ENCODE measurements at regions not wholly inside any gene's neighbourhood (a gene's known extent, or its start where the extent isn't known, plus 50 kb on each side); places are given as distances from the start of the nearest gene placed in this dataset.

DNA sequence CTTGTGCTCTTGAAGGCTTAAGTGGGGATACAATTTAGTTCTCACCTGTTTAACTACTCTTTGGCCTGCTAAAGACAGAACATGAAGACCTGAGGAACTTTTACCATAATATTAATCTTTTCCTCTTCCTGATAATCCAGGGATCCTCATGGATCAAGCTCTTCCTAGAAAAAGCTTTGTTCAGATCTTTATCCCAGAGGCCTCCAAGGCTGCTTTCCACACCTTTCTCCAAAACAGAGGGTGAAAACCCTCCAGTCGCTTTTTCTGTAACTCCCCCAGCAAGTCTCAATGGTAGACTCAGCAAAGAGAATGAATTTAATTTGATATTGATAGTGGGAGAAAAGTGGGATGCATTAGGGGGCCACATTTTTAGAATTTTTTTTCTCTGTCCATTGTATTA, 203.6 kb downstream of the CGGBP1 start (continued):
- TF ChIP-seq, protein P1, sequence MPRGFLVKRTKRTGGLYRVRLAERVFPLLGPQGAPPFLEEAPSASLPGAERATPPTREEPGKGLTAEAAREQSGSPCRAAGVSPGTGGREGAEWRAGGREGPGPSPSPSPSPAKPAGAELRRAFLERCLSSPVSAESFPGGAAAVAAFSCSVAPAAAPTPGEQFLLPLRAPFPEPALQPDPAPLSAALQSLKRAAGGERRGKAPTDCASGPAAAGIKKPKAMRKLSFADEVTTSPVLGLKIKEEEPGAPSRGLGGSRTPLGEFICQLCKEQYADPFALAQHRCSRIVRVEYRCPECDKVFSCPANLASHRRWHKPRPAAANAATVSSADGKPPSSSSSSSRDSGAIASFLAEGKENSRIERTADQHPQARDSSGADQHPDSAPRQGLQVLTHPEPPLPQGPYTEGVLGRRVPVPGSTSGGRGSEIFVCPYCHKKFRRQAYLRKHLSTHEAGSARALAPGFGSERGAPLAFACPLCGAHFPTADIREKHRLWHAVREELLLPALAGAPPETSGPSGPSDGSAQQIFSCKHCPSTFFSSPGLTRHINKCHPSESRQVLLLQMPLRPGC (tag by site-specific recombination; IDR thresholded peaks at IDR 0.05) = no peak
- no peak for TF ChIP-seq EGR2 (tag by site-specific recombination; IDR thresholded peaks at IDR 0.05; ENCODE audit: low read depth)
- no peak for TF ChIP-seq SALL2 (tag by site-specific recombination; IDR thresholded peaks at IDR 0.05; ENCODE audit: borderline replicate concordance)
- TF ChIP-seq ZNF138 (tag by site-specific recombination; IDR thresholded peaks at IDR 0.05; ENCODE audit: borderline replicate concordance) = no peak

DNA sequence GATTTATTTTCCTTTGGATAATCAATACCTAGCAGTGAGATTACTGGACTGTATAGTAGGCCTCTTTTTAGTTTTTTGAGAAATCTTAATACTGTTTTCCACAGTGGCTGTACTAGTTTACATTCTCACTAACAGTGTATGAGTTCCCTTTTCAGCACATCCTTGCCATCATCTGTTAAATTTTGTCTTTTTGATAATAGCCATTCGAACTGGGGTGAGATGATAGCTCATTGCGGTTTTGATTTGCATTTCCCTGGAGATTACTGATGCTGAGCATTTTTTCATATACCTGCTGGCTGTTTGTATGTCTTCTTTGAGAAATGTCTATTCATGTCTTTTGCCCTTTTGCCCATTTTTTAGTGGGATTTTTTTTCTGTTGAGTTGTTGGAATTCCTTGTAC, 210.8 kb downstream of the CGGBP1 start:
- POLR2A ChIA-PET = no interaction called here
- CTCF ChIA-PET = interaction anchor here (0.7 kb wide), 1 partner anchor 19 kb away, joined by 3 read pairs; no protein-coding TSS in a partner anchor
- no peaks in the 10 kb centered on the region for H3K36me3 ChIP-seq (ENCODE audit: control insufficient read depth in 2 of 2, insufficient read depth in 1 of 2, low read length in 2 of 2)

DNA sequence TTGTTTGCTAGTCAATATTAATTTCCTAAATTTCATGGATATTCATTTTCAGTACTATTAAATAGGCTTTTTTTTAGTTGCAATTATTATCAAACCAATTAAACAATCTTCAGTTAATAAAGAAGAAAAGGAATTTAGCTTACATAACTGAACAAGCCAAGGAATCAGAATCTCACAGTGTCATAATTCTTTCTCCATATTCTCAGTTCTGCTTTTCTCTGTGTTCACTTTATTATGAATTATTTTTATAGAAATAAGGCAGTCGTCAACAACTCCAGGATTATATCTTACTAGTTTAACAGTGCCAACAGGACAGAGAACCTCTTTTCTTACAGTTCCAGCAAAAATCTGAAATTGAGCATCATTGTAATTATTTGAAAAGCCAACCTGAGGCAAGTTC, 221.7 kb downstream of the CGGBP1 start:
- ChIA-PET POLR2A (no interaction called here), CTCF (no interaction called here)
- no peaks in the 10 kb centered on the region for H3K9me3 ChIP-seq (ENCODE audit: control insufficient read depth, insufficient read depth, low read depth, low read length)
- H3K36me3 ChIP-seq (ENCODE audit: control insufficient read depth in 2 of 2, insufficient read depth in 1 of 2, low read length in 2 of 2) = no peaks in the 10 kb centered on the region
- H3K27ac ChIP-seq (ENCODE audit: extremely low read depth, low read depth, low read length) = no peak overlapping the region
- no peak overlapping the region for H3K4me3 ChIP-seq (ENCODE audit: low read depth, low read length)
- H3K4me1 ChIP-seq (ENCODE audit: control insufficient read depth, insufficient read depth, low read length) = no peaks in the 10 kb centered on the region
- TF ChIP-seq, protein P2, sequence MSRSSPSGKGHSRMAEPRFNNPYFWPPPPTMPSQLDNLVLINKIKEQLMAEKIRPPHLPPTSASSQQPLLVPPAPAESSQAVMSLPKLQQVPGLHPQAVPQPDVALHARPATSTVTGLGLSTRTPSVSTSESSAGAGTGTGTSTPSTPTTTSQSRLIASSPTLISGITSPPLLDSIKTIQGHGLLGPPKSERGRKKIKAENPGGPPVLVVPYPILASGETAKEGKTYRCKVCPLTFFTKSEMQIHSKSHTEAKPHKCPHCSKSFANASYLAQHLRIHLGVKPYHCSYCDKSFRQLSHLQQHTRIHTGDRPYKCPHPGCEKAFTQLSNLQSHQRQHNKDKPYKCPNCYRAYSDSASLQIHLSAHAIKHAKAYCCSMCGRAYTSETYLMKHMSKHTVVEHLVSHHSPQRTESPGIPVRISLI (tag by site-specific recombination; IDR thresholded peaks at IDR 0.05) = no peak
- TF ChIP-seq ZNF211 (tag by site-specific recombination; IDR thresholded peaks at IDR 0.05; ENCODE audit: low read depth) (no peak), ZNF121 (tag by site-specific recombination; IDR thresholded peaks at IDR 0.05) (no peak), ZNF202 (tag by site-specific recombination; IDR thresholded peaks at IDR 0.05; ENCODE audit: borderline replicate concordance) (no peak), IKZF3 (tag by site-specific recombination; IDR thresholded peaks at IDR 0.05) (no peak), ZNF302 (tag by site-specific recombination; IDR thresholded peaks at IDR 0.05; ENCODE audit: low read depth) (no peak), ZNF138 (tag by site-specific recombination; IDR thresholded peaks at IDR 0.05; ENCODE audit: borderline replicate concordance) (no peak), ZNF610 (tag by site-specific recombination; IDR thresholded peaks at IDR 0.05; ENCODE audit: borderline replicate concordance) (no peak), PRDM1 (tag by site-specific recombination; IDR thresholded peaks at IDR 0.05) (no peak), KLF8 (tag by site-specific recombination; IDR thresholded peaks at IDR 0.05) (no peak), ZNF558 (tag by site-specific recombination; IDR thresholded peaks at IDR 0.05) (no peak), ZNF24 (tag by site-specific recombination; IDR thresholded peaks at IDR 0.05) (no peak)
- TF ChIP-seq, protein P3, sequence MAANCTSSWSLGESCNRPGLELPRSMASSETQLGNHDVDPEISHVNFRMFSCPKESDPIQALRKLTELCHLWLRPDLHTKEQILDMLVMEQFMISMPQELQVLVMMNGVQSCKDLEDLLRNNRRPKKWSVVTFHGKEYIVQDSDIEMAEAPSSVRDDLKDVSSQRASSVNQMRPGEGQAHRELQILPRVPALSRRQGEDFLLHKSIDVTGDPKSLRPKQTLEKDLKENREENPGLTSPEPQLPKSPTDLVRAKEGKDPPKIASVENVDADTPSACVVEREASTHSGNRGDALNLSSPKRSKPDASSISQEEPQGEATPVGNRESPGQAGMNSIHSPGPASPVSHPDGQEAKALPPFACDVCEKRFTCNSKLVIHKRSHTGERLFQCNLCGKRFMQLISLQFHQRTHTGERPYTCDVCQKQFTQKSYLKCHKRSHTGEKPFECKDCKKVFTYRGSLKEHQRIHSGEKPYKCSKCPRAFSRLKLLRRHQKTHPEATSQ (tag by site-specific recombination; IDR thresholded peaks at IDR 0.05) = no peak
- TF ChIP-seq, protein P4, sequence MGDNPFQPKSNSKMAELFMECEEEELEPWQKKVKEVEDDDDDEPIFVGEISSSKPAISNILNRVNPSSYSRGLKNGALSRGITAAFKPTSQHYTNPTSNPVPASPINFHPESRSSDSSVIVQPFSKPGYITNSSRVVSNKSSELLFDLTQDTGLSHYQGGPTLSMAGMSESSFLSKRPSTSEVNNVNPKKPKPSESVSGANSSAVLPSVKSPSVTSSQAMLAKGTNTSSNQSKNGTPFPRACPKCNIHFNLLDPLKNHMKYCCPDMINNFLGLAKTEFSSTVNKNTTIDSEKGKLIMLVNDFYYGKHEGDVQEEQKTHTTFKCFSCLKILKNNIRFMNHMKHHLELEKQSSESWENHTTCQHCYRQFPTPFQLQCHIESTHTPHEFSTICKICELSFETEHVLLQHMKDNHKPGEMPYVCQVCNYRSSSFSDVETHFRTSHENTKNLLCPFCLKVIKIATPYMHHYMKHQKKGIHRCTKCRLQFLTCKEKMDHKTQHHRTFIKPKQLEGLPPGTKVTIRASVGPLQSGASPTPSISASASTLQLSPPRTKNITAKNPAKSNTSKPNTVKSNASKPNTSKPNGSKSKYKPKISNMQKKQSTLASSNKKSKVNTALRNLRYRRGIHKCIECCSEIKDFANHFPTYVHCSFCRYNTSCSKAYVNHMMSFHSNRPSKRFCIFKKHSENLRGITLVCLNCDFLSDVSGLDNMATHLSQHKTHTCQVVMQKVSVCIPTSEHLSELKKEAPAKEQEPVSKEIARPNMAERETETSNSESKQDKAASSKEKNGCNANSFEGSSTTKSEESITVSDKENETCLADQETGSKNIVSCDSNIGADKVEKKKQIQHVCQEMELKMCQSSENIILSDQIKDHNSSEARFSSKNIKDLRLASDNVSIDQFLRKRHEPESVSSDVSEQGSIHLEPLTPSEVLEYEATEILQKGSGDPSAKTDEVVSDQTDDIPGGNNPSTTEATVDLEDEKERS (tag by site-specific recombination; IDR thresholded peaks at IDR 0.05) = no peak
- TF ChIP-seq, protein P5, sequence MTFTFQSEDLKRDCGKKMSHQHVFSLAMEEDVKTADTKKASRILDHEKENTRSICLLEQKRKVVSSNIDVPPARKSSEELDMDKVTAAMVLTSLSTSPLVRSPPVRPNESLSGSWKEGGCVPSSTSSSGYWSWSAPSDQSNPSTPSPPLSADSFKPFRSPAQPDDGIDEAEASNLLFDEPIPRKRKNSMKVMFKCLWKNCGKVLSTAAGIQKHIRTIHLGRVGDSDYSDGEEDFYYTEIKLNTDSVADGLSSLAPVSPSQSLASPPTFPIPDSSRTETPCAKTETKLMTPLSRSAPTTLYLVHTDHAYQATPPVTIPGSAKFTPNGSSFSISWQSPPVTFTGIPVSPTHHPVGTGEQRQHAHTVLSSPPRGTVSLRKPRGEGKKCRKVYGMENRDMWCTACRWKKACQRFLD (tag by site-specific recombination; IDR thresholded peaks at IDR 0.05) = no peak

More for the DNA sequence above, 210.8 kb downstream of the CGGBP1 start:
- Histone ChIP-seq H3K4me1 (ENCODE audit: control insufficient read depth, insufficient read depth, low read length) (no peaks in the 10 kb centered on the region), H3K9me3 (ENCODE audit: control insufficient read depth, insufficient read depth, low read depth, low read length) (no peaks in the 10 kb centered on the region), H3K27ac (ENCODE audit: extremely low read depth, low read depth, low read length) (no peak overlapping the region), H3K4me3 (ENCODE audit: low read depth, low read length) (no peak overlapping the region)
- TF ChIP-seq ZBTB20 (tag by site-specific recombination; IDR thresholded peaks at IDR 0.05) (no peak), ZNF157 (tag by site-specific recombination; IDR thresholded peaks at IDR 0.05) (no peak), ZNF529 (tag by site-specific recombination; IDR thresholded peaks at IDR 0.05; ENCODE audit: insufficient replicate concordance) (no peak), ZBTB21 (tag by site-specific recombination; IDR thresholded peaks at IDR 0.05) (no peak), ZNF211 (tag by site-specific recombination; IDR thresholded peaks at IDR 0.05; ENCODE audit: low read depth) (no peak)
- TF ChIP-seq, protein P4 (tag by site-specific recombination; IDR thresholded peaks at IDR 0.05) = no peak

Data from HEK293 (cell line).